ENCODE measurements at regions not wholly inside any gene's neighbourhood (a gene's known extent, or its start where the extent isn't known, plus 50 kb on each side); places are given as distances from the start of the nearest gene placed in this dataset.

- no peak for ATAC-seq
- no peaks in the 10 kb centered on the region for H3K4me1 ChIP-seq
- TF ChIP-seq, protein P1, sequence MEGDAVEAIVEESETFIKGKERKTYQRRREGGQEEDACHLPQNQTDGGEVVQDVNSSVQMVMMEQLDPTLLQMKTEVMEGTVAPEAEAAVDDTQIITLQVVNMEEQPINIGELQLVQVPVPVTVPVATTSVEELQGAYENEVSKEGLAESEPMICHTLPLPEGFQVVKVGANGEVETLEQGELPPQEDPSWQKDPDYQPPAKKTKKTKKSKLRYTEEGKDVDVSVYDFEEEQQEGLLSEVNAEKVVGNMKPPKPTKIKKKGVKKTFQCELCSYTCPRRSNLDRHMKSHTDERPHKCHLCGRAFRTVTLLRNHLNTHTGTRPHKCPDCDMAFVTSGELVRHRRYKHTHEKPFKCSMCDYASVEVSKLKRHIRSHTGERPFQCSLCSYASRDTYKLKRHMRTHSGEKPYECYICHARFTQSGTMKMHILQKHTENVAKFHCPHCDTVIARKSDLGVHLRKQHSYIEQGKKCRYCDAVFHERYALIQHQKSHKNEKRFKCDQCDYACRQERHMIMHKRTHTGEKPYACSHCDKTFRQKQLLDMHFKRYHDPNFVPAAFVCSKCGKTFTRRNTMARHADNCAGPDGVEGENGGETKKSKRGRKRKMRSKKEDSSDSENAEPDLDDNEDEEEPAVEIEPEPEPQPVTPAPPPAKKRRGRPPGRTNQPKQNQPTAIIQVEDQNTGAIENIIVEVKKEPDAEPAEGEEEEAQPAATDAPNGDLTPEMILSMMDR (IDR thresholded peaks at IDR 0.05) = no peak
- H3K9me3 ChIP-seq = no peaks in the 10 kb centered on the region
- peaks cover 34% of the 10 kb centered on the region for H3K27me3 ChIP-seq
- no peaks in the 10 kb centered on the region for H3K36me3 ChIP-seq
- H3K4me3 ChIP-seq = no peak overlapping the region
- DNase-seq = no peak
- intact Hi-C loops (cut with DNase I) = no loop called here
- H3K27ac ChIP-seq = no peak overlapping the region
Measured at GRCh38 chr12:100721169-100721568, 73.4 kb upstream of the ANO4 start.

GRCh38 chr12:100724071-100724470, 70.5 kb upstream of the ANO4 start:
- intact Hi-C loops (cut with DNase I) = no loop called here
- no peaks in the 10 kb centered on the region for H3K36me3 ChIP-seq
- no peak overlapping the region for H3K4me3 ChIP-seq
- TF ChIP-seq, protein P1 (IDR thresholded peaks at IDR 0.05) = no peak
- no peaks in the 10 kb centered on the region for H3K4me1 ChIP-seq
- ATAC-seq (no peak), DNase-seq (no peak)
- no peak overlapping the region for H3K27ac ChIP-seq
- peaks cover 9% of the 10 kb centered on the region for H3K27me3 ChIP-seq
- H3K9me3 ChIP-seq = no peaks in the 10 kb centered on the region

DNA sequence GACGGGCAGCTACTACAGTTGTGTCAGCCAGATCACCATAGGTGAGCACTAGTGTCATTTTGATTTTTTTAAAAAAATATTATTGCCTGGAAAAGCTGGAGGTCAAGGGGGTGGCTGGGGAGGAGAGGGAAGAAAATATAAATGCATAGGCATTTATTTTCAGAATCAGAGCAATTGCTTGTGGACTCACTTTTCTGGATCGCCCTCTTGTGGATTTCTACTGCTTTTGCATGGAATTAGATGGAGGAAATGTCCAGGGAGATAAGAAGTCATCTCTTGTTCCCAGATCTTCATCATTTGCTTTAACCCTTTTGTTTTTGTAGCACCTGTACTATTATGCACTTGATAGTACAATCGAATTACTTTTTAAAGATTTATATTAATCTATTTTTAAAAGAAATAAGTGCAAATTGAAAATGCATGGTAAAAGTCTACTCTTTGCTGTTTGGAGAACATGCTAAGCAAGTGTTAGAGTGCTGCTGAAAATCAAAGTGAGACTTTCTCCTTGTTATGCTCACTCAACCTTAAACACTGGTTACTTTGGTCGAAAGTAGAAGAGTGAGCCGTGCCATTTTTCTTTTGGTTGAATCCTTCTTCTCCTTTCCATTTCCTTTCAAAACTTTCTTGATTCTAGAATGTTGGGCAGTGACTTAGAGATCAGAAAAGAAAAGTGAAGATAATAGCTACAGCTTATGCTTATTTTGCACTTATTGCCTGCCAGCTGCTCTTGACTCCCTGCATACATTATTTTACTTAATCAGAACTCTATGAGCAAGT, 60.6 kb upstream of the ANO4 start:
- intact Hi-C loops (cut with DNase I) = no loop called here
- Histone ChIP-seq H3K27ac (no peak overlapping the region), H3K4me1 (no peaks in the 10 kb centered on the region), H3K9me3 (no peaks in the 10 kb centered on the region), H3K36me3 (no peaks in the 10 kb centered on the region), H3K4me3 (no peak overlapping the region), H3K27me3 (no peaks in the 10 kb centered on the region)
- ATAC-seq (no peak), DNase-seq (no peak)
- TF ChIP-seq, protein P1 (IDR thresholded peaks at IDR 0.05) = peak; percentile 48

DNA sequence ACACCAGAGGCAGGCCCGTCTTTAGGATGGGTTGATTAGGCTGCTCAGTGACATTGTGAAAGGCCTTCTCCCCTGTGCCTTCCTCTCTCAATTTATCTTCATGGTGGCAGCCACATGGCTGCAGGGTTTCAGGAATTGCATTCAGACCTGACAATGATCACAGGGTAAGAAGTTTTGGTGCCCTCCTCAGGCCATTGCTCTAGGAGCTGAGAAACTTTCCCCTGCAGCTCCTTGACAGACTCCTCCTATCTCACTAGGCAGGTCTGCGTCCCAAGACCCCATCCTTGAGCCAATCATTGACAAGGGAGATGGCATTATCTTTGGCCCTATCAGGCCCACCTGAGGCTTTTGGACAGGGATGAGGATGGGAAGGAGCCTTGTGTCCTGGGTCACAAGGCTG, 57.4 kb upstream of the ANO4 start:
- no peaks in the 10 kb centered on the region for H3K27me3 ChIP-seq
- ATAC-seq = no peak
- TF ChIP-seq, protein P1 (IDR thresholded peaks at IDR 0.05) = no peak
- intact Hi-C loops (cut with DNase I) = no loop called here
- no peaks in the 10 kb centered on the region for H3K4me1 ChIP-seq
- no peaks in the 10 kb centered on the region for H3K9me3 ChIP-seq
- H3K4me3 ChIP-seq = no peak overlapping the region
- no peak overlapping the region for H3K27ac ChIP-seq
- no peak for DNase-seq
- H3K36me3 ChIP-seq = no peaks in the 10 kb centered on the region

GRCh38 chr12:100738086-100738485, 56.5 kb upstream of the ANO4 start:
- H3K27me3 ChIP-seq = no peaks in the 10 kb centered on the region
- no peaks in the 10 kb centered on the region for H3K4me1 ChIP-seq
- H3K36me3 ChIP-seq = no peaks in the 10 kb centered on the region
- ATAC-seq (no peak), DNase-seq (no peak)
- H3K27ac ChIP-seq = no peak overlapping the region
- intact Hi-C loops (cut with DNase I) = no loop called here
- no peaks in the 10 kb centered on the region for H3K9me3 ChIP-seq
- no peak overlapping the region for H3K4me3 ChIP-seq
- TF ChIP-seq, protein P1 (IDR thresholded peaks at IDR 0.05) = no peak
